ENCODE measurements at regions not wholly inside any gene's neighbourhood (a gene's known extent, or its start where the extent isn't known, plus 50 kb on each side); places are given as distances from the start of the nearest gene placed in this dataset.
"Not testable (repeated sequence)": the region's sequence is repeated elsewhere in the genome, so short reads cannot be mapped to it uniquely, and the experiment has no call there.

- no peaks in the 10 kb centered on the region for H3K4me1 ChIP-seq (ENCODE audit: control insufficient read depth, insufficient read depth, low read length)
- no peaks in the 10 kb centered on the region for H3K9me3 ChIP-seq (ENCODE audit: control insufficient read depth, low read depth, low read length)
- no peaks in the 10 kb centered on the region for H3K27me3 ChIP-seq (ENCODE audit: control insufficient read depth, insufficient read depth, low read length)
- no peak for DNase-seq
- no peaks in the 10 kb centered on the region for H3K36me3 ChIP-seq (ENCODE audit: control insufficient read depth, insufficient read depth, low read length)
- 67% methylated on average over 1 of the region's 2 CpGs for WGBS (ENCODE audit: insufficient coverage, low lambda C conversion rate)
- H3K27ac ChIP-seq (ENCODE audit: low read length), result no peak overlapping the region
- H3K4me3 ChIP-seq (ENCODE audit: low read length), result no peak overlapping the region
Observed at GRCh38 chr10:84948644-84949043, 620.3 kb downstream of the CCSER2 start.

DNA sequence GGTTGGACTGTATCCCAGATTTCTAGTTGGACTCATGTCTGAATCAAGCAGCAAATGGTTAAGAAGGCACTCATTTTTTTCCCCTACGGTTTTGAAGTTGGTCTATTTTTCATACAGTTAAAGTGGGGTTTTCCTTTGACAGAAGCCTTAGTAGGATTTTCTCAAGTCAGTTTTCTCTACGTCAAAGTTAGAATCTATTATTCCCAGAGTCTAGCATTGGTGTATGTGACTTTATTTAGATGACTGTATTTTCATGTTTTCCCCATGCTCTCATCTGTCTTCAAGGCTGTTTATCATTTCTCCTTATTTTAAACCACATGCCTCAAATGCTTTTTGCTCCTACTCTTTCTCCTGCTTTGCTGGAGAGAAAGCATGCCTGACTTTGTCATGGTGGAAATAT, 623.2 kb downstream of the CCSER2 start:
- Histone ChIP-seq H3K4me1 (ENCODE audit: control insufficient read depth, insufficient read depth, low read length) (no peaks in the 10 kb centered on the region), H3K36me3 (ENCODE audit: control insufficient read depth, insufficient read depth, low read length) (no peaks in the 10 kb centered on the region), H3K27me3 (ENCODE audit: control insufficient read depth, insufficient read depth, low read length) (no peaks in the 10 kb centered on the region), H3K27ac (ENCODE audit: low read length) (no peak overlapping the region), H3K9me3 (ENCODE audit: control insufficient read depth, low read depth, low read length) (no peaks in the 10 kb centered on the region), H3K4me3 (ENCODE audit: low read length) (no peak overlapping the region)
- WGBS (ENCODE audit: insufficient coverage, low lambda C conversion rate), result 83% methylated on average over 1 of the region's 2 CpGs
- DNase-seq, result no peak

DNA sequence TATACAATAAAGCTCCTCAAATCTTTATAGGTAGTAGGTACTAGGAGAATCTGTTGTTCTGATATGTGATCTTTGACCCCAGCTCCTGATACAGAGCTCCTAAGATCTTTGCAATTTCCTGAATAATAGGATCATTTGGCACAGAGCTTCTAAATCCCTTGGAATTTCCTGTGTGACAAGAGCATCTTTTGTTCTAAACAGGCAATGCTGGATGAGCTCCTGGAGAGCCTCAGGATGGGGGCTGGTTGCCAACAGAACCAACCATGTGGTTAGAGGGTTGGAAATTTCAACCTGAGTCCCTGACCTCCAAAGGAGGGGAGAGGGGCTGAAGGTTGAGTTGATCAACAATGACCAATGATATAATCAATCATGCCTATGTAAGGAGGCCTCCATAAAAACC, 629.0 kb downstream of the CCSER2 start:
- H3K36me3 ChIP-seq (ENCODE audit: control insufficient read depth, insufficient read depth, low read length), result no peaks in the 10 kb centered on the region
- no peaks in the 10 kb centered on the region for H3K27me3 ChIP-seq (ENCODE audit: control insufficient read depth, insufficient read depth, low read length)
- no peak overlapping the region for H3K4me3 ChIP-seq (ENCODE audit: low read length)
- no peaks in the 10 kb centered on the region for H3K4me1 ChIP-seq (ENCODE audit: control insufficient read depth, insufficient read depth, low read length)
- no peaks in the 10 kb centered on the region for H3K9me3 ChIP-seq (ENCODE audit: control insufficient read depth, low read depth, low read length)
- H3K27ac ChIP-seq (ENCODE audit: low read length), result no peak overlapping the region
- no peak for DNase-seq

DNA sequence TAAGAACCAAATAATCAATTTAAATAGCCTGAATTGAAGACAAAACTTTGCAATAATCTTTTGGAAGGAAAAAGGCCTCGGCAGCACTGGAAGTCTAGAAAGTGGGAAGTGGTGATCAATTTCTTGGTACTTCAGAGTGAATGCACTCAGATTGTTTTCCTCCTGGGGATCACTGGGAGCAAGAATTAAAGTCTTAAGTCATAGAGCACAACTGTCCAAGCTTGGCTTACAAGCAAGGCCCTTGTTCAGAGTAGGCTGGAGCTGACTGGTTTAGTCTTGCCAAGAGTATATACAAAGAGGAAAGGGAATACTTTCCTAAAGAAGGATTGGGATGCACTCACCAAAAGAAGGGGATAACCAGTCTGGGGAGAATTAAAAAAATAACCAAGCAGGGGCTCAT, 637.1 kb downstream of the CCSER2 start:
- Histone ChIP-seq H3K9me3 (ENCODE audit: control insufficient read depth, low read depth, low read length) (no peaks in the 10 kb centered on the region), H3K36me3 (ENCODE audit: control insufficient read depth, insufficient read depth, low read length) (no peaks in the 10 kb centered on the region), H3K4me3 (ENCODE audit: low read length) (no peak overlapping the region), H3K4me1 (ENCODE audit: control insufficient read depth, insufficient read depth, low read length) (no peaks in the 10 kb centered on the region), H3K27me3 (ENCODE audit: control insufficient read depth, insufficient read depth, low read length) (no peaks in the 10 kb centered on the region), H3K27ac (ENCODE audit: low read length) (no peak overlapping the region)
- peak in 1 of 2 donors; percentile 3 for DNase-seq
- no CpG with 5 or more reads among the region's 1 CpG for WGBS (ENCODE audit: insufficient coverage, low lambda C conversion rate)

DNA sequence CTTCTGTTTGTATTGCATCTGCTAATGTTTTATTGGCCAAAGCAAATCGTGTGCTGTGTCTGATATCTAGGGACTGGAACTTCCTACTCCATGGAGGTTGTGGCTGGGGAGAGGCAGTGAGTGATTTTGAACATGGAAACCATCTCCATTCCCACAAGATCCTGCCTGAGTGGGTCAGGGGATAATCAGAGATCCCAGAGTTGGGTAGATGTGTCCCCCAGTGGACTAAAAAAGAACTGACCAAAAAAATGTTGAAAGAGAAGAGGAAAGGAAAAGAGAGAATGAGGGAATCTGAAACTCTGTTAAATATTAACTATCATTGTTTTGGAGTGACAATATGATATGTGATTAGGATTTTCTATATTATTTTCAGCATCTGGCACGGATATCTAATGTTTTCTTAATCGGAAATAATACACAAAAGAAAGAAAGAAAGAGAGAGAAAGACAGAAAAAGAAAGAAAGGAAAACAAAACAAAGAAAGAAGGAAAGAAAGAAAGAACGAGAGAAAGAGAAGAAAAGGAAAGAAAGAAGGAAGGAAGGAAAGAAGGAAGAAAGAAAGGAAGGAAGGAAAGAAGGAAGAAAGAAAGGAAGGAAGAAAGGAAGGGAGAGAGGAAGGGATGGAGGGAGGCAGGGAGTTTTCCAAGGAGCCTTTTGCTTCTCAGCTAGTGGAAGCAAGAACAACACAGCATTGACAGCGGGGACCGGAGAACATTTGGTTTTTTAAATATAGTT, 638.5 kb downstream of the CCSER2 start:
- WGBS (ENCODE audit: insufficient coverage, low lambda C conversion rate), result 85% methylated on average over 5 of the region's 6 CpGs
- DNase-seq, result no peak
- no peaks in the 10 kb centered on the region for H3K36me3 ChIP-seq (ENCODE audit: control insufficient read depth, insufficient read depth, low read length)
- H3K4me3 ChIP-seq (ENCODE audit: low read length), result no peak overlapping the region
- H3K27me3 ChIP-seq (ENCODE audit: control insufficient read depth, insufficient read depth, low read length), result no peaks in the 10 kb centered on the region
- no peaks in the 10 kb centered on the region for H3K4me1 ChIP-seq (ENCODE audit: control insufficient read depth, insufficient read depth, low read length)
- H3K27ac ChIP-seq (ENCODE audit: low read length), result no peak overlapping the region
- no peaks in the 10 kb centered on the region for H3K9me3 ChIP-seq (ENCODE audit: control insufficient read depth, low read depth, low read length)

DNA sequence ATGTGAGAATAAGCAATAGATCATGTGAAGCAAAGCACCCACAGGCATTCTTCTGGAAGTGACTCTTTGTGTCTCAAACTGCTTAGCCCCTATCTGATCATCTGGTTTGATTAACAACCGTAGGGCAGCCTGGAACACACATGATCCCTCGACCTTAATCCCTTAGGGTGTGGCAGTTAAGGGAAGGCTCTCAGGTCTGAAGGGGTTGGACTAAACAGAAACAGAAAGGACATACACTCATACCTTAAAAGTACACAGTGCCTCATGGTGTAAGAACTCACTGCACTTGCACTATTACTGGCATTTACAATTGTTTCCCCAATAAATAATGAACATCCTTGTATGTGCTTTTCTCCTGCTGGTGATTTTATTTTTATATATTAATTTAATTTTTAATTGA, 640.9 kb downstream of the CCSER2 start:
- not testable (repeated sequence) for H3K27me3 ChIP-seq (ENCODE audit: control insufficient read depth, insufficient read depth, low read length); H3K9me3 ChIP-seq (ENCODE audit: control insufficient read depth, low read depth, low read length); DNase-seq; H3K4me3 ChIP-seq (ENCODE audit: low read length); H3K4me1 ChIP-seq (ENCODE audit: control insufficient read depth, insufficient read depth, low read length); H3K27ac ChIP-seq (ENCODE audit: low read length); H3K36me3 ChIP-seq (ENCODE audit: control insufficient read depth, insufficient read depth, low read length)
- no CpG with 5 or more reads among the region's 2 CpGs for WGBS (ENCODE audit: insufficient coverage, low lambda C conversion rate)

- Histone ChIP-seq H3K9me3 (ENCODE audit: control insufficient read depth, low read depth, low read length) (no peaks in the 10 kb centered on the region), H3K4me1 (ENCODE audit: control insufficient read depth, insufficient read depth, low read length) (no peaks in the 10 kb centered on the region), H3K36me3 (ENCODE audit: control insufficient read depth, insufficient read depth, low read length) (no peaks in the 10 kb centered on the region), H3K4me3 (ENCODE audit: low read length) (no peak overlapping the region), H3K27ac (ENCODE audit: low read length) (no peak overlapping the region), H3K27me3 (ENCODE audit: control insufficient read depth, insufficient read depth, low read length) (no peaks in the 10 kb centered on the region)
- DNase-seq, result no peak
- 100% methylated on average over 1 of the region's 1 CpG for WGBS (ENCODE audit: insufficient coverage, low lambda C conversion rate)
Observed at GRCh38 chr10:84987039-84987438, 658.6 kb downstream of the CCSER2 start.

DNA sequence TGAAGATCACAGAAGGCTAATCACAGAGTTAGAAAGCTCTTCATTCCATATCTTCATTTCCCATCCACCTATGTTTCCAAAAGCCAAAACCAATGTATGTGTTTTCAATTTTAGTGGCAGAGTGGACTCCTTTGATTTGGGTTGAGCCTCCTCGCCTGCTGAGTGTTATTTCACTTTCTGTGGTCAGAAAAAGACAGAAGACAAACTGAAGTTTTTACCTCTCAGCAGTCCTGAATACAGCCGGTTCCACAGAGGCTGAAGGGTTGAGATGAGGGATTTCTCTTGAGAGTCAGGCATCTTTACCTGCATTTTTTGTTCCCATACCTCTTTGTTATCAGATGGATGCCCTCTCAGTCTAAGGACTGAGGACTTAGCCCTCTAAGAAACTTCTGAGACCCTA, 659.6 kb downstream of the CCSER2 start:
- WGBS (ENCODE audit: insufficient coverage, low lambda C conversion rate), result no CpG with 5 or more reads among the region's 2 CpGs
- no peaks in the 10 kb centered on the region for H3K4me1 ChIP-seq (ENCODE audit: control insufficient read depth, insufficient read depth, low read length)
- DNase-seq, result no peak
- no peak overlapping the region for H3K27ac ChIP-seq (ENCODE audit: low read length)
- H3K4me3 ChIP-seq (ENCODE audit: low read length), result no peak overlapping the region
- no peaks in the 10 kb centered on the region for H3K36me3 ChIP-seq (ENCODE audit: control insufficient read depth, insufficient read depth, low read length)
- H3K27me3 ChIP-seq (ENCODE audit: control insufficient read depth, insufficient read depth, low read length), result no peaks in the 10 kb centered on the region
- H3K9me3 ChIP-seq (ENCODE audit: control insufficient read depth, low read depth, low read length), result no peaks in the 10 kb centered on the region

DNA sequence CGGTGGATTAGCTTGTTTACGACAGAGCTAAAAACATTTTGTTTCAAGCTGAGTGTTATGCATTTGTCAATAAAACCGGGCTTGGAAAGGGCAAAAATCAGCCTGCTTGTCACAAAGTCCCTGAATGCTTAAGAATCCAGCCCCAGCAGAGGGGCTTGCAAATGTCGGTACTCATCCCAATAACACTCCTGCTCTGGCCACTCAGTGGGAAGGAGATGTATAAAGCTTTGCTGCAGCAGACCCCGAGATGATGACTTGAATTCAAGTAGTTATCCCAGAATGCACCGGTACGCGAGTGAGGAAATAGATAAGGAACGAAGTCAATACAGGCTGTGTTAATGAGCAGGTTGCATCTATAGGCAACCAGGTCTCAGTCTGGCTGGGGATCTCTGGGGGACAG, 662.3 kb downstream of the CCSER2 start:
- H3K27ac ChIP-seq (ENCODE audit: low read length), result no peak overlapping the region
- no peaks in the 10 kb centered on the region for H3K4me1 ChIP-seq (ENCODE audit: control insufficient read depth, insufficient read depth, low read length)
- H3K27me3 ChIP-seq (ENCODE audit: control insufficient read depth, insufficient read depth, low read length), result no peaks in the 10 kb centered on the region
- no peak overlapping the region for H3K4me3 ChIP-seq (ENCODE audit: low read length)
- H3K9me3 ChIP-seq (ENCODE audit: control insufficient read depth, low read depth, low read length), result no peaks in the 10 kb centered on the region
- no peaks in the 10 kb centered on the region for H3K36me3 ChIP-seq (ENCODE audit: control insufficient read depth, insufficient read depth, low read length)
- WGBS (ENCODE audit: insufficient coverage, low lambda C conversion rate), result no CpG with 5 or more reads among the region's 9 CpGs
- DNase-seq, result no peak

- DNase-seq, result no peak
- WGBS (ENCODE audit: insufficient coverage, low lambda C conversion rate), result 71% methylated on average over 1 of the region's 2 CpGs
- no peaks in the 10 kb centered on the region for H3K27me3 ChIP-seq (ENCODE audit: control insufficient read depth, insufficient read depth, low read length)
Observed at GRCh38 chr10:84991301-84991700, 662.9 kb downstream of the CCSER2 start.

DNA sequence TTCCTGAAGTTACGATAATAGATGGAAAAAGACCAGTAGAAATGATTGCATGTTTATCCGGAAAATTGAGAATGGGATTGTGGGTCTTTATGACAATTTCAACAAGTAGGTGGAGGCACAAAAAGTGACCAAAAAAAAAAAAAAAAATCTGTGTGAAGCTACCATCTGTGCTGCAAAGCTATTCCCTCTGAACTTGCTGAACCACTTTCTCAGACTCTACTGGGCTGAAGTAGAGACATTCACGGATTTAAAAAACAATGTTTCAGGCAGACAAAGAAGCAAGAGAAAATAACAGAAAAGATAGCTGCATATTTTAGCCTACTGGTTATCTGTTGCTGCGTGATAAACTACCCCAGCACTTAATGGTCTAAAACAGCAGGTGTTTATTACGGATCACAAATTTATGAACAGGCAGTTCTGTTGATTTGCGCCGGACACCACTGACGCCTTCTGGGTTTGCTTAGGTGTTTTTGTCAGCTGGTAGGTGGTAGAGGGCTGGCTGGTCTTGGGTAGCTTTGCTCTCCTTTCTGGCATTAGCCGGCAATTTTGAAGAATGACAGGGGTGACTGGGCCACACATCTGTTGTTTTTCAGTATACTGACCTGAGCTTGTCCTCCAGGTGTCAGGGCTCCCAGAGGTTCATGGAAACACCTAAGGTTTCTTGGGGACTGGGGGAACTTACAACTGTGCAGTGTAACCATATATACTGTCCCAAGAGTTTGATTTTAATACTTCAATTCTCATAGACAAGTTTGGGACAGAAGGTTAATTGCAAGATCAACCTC, 665.1 kb downstream of the CCSER2 start:
- Histone ChIP-seq H3K4me3 (ENCODE audit: low read length) (no peak overlapping the region), H3K4me1 (ENCODE audit: control insufficient read depth, insufficient read depth, low read length) (no peaks in the 10 kb centered on the region), H3K27me3 (ENCODE audit: control insufficient read depth, insufficient read depth, low read length) (no peaks in the 10 kb centered on the region), H3K36me3 (ENCODE audit: control insufficient read depth, insufficient read depth, low read length) (no peaks in the 10 kb centered on the region), H3K27ac (ENCODE audit: low read length) (no peak overlapping the region), H3K9me3 (ENCODE audit: control insufficient read depth, low read depth, low read length) (no peaks in the 10 kb centered on the region)
- DNase-seq, result no peak
- WGBS (ENCODE audit: insufficient coverage, low lambda C conversion rate), result 89% methylated on average over 3 of the region's 9 CpGs

More at GRCh38 chr10:84991301-84991700, 662.9 kb downstream of the CCSER2 start:
- no peaks in the 10 kb centered on the region for H3K4me1 ChIP-seq (ENCODE audit: control insufficient read depth, insufficient read depth, low read length)
- H3K36me3 ChIP-seq (ENCODE audit: control insufficient read depth, insufficient read depth, low read length), result no peaks in the 10 kb centered on the region
- no peak overlapping the region for H3K4me3 ChIP-seq (ENCODE audit: low read length)
- H3K27ac ChIP-seq (ENCODE audit: low read length), result no peak overlapping the region
- no peaks in the 10 kb centered on the region for H3K9me3 ChIP-seq (ENCODE audit: control insufficient read depth, low read depth, low read length)

Data from large intestine (tissue), 3 donors.